Keratinocyte (primary cell): ENCODE measurements at regions not wholly inside any gene's neighbourhood (a gene's known extent, or its start where the extent isn't known, plus 50 kb on each side); places are given as distances from the start of the nearest gene placed in this dataset.

Source experiments
- CTCF ChIP-seq, 3 experiments: IDR thresholded peaks in 1 of 3; conservative IDR thresholded peaks in 1 of 3; optimal IDR thresholded peaks in 1 of 3; 2 replicates in 2 of 3; 3 replicates in 1 of 3; pipeline versions ENCODE3 to v1.5.1; 2011; ENCODE audit warnings: low read length in 3 of 3, mild to moderate bottlenecking in 3 of 3, moderate library complexity in 2 of 3, control low read depth in 1 of 3, inconsistent platforms in 1 of 3; ENCODE audit not compliant: insufficient read depth in 2 of 3; ENCODE audit errors: extremely low read depth in 1 of 3
- EZH2 ChIP-seq: IDR thresholded peaks from one replicate; pipeline ENCODE4 v1.6.1; 2012; ENCODE audit warnings: inconsistent platforms, mild to moderate bottlenecking, low read length, moderate library complexity

DNA sequence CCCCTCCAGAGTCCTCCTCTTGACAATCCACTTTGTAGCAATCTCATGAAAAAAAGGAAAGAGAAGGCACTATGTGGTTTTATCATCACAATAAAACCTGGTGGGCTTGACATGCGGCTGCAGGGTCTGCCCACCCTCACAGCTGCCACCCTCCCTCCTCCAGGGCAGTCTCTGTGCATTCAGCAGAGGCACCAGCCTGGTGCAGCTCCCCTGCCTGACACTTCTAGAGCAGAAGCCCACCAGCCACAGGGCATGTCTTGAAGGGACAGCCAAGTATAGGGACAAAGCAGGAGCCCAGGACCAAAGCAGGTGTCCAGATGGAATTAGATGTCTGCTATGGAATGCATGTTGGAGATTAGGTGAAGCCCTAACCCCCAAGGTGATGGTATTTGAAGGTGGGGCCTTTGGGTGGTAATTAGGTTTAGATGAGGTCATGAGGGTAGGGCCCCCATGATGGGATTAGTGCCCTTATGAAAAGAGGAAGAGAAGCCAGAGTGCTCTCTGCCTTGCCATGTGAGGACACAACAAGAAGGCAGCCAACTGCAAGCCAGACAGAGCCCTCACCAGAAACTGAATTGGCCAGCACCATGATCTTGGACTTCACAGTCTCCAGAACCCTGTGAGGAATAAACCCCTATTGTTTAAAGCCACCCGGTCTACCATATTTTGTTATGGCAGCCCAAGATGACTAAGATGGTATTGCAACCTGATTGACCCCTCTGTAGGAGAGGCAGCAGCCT lies 86.9 kb downstream of the MCFD2 start:
- TF ChIP-seq EZH2 (no peak), CTCF (optimal IDR thresholded peaks at IDR 0.05 in 1 of 3, IDR thresholded peaks at IDR 0.05 in 1 of 3, conservative IDR thresholded peaks at IDR 0.05 in 1 of 3; ENCODE audit: extremely low read depth in 1 of 3, insufficient read depth in 2 of 3, low read length in 3 of 3) (no peak)
